ENCODE measurements at regions not wholly inside any gene's neighbourhood (a gene's known extent, or its start where the extent isn't known, plus 50 kb on each side); places are given as distances from the start of the nearest gene placed in this dataset.
"Not testable (repeated sequence)": the region's sequence is repeated elsewhere in the genome, so short reads cannot be mapped to it uniquely, and the experiment has no call there.

DNA sequence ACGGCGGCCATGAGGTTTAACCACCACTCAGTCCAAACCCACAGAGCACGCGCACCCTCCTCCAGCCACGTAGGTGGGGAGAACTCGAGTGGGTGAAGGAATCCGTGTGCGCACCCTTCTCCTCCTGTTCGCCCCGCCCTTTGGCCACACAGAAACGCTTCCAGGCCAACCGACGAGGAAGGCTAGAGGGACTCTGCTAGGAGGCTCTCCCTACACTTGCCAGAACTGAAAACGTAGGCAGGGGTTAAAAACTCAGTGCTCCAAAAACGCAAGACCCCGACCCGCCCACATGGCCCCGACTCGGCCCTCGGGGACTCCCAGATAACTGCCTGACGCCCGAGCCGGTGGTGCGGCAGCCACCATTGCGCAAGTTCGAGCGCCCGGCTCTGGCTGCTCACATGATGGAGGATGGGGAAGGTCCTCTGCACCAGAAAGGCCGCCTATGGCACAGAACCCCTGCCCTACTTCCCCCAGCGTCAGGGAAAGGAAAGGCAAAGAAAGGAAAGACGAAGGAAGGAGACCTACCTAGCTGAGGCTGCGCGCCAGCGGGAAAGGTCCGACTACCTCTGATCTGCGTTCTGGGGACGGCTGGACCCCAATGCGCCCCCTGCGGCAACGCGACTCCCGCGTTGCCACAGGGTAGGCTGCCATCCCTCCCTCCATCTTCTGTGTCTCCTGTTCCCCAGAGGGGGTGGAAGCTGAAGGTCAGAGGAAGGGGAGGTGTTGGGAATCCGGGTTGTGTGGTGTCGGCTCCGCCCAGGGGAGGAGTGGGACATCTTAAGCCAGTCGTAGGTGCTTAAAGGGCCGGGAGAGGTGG, 201.9 kb upstream of the AGTR2 start:
- DNase-seq (ENCODE audit: low spot score), result peak; percentile 26

DNA sequence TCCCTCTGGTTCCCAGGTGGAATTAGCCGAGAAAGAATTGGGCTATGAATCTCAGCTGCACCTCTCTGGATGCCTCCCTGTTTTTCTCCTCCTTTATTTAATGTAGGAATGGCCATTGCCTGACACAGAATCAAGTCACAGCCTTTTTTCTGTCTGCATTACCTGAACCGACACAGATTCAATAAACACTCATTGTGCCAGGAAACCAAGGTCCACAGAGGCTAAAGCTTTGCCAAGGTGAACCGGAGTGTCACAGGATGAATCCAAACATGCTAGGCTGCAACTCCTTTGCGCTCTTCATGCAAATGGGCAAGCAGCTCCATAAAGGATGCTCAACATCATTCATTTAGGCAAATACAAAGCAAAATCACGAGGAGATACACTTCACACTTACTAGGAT, 199.8 kb upstream of the AGTR2 start:
- DNase-seq (ENCODE audit: low spot score), result no peak

DNA sequence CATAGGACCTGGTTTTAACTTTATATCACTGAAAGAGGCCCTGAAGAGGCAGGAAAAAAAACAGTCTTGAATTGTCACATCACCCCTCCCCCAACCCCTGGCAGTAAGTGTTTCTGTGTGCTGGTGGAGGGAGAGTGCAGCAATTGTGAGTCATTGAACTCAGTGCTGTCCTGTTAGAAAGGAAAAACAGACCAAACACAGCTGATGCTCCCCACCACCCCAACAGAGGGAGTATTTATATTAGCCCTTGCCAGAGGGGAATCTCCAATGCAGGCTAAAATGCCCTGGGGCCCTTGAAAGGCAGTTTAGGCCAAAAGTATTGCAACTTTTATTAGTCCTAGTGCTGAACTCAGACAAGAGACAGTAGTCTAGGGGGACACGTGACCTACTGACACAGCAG, 197.8 kb upstream of the AGTR2 start:
- DNase-seq (ENCODE audit: low spot score), result no peak

DNA sequence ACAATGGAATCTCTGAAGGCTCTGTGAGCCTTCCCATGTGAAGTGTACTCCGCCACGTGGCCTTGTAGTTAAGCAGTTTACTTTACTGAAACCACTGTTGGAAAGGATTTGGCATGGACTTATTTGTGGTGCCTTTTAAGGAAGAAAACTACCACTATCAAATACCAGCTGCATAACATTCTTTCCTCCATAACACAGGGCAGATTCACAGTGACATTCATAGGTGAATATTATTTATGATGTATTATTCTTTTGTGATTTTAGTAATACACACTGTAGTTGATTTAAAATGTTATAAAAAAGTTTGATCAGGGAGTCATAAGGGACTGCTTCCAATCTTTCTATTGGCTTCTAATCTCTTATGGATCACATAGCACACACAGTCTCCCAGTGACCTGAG, 192.5 kb upstream of the AGTR2 start:
- no peak for DNase-seq (ENCODE audit: low spot score)

DNA sequence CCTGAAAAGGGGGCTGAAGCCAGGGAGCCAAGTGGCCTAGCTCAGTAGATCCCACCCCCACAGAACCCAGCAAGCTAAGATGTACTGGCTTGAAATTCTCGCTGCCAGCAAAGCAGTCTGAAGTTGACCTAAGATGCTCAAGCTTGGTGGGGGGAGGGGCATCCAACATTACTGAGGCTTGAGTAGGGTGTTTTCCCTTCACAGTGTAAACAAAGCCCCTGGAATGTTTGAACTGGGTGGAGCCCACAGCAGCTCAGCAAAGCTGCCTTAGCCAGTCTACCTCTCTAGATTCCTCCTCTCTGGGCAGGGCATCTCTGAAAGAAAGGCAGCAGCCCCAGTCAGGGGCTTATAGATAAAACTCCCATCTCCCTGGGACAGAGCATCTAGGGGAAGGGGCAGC, 187.4 kb upstream of the AGTR2 start:
- not testable (repeated sequence) for DNase-seq (ENCODE audit: low spot score)

DNA sequence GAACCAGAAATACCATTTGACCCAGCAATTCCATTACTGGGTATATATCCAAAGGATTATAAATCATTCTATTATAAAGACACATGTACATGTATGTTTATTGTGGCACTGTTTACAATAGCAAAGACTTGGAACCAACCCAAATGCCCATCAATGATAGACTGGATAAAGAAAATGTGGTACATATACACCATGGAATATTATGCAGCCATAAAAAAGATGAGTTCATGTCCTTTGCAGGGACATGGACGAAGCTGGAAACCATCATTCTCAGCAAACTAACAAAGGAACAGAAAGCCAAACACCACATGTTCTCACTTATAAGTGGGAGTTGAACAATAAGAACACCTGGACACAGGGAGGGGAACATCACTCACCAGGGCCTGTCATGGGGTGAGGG, 183.1 kb upstream of the AGTR2 start:
- not testable (repeated sequence) for DNase-seq (ENCODE audit: low spot score)

DNA sequence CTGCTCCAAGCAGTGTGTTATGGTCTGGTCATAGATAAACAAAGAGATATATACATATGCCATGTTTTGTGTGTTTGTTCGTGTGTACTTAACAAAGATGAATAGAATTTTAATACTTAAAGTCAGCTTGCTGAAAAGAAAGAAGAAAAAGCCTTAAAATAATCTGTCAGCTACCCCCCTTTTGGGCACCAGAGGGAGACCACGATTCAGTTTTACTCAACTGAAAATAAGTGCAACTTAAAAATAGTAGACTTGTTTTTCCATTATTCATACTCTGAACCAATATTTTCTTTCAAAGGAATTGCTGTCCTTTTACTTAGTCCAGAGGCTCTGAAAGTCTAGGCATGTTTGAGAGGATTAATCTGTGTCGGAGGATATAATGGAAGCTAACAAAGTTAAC, 181.7 kb upstream of the AGTR2 start:
- DNase-seq (ENCODE audit: low spot score), result no peak

DNA sequence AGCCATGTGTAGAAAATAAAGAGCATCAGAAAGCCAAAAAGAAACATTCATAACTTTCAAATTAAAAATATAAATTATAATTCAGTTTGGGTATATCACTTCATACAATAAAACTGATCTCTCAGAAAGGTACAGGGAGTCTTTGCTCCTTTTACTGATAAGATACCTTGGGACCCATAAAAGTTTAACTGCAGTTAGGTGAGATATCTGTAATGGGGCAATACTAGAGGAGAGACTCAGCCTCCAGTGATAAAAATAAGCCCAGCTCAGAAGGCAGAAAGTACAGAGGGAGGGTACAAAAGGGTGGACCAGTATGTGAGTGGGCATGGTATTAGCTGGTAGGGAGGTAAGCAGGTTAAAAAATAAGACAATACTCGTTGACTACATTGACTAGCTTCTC, 180.9 kb upstream of the AGTR2 start:
- no peak for DNase-seq (ENCODE audit: low spot score)

DNA sequence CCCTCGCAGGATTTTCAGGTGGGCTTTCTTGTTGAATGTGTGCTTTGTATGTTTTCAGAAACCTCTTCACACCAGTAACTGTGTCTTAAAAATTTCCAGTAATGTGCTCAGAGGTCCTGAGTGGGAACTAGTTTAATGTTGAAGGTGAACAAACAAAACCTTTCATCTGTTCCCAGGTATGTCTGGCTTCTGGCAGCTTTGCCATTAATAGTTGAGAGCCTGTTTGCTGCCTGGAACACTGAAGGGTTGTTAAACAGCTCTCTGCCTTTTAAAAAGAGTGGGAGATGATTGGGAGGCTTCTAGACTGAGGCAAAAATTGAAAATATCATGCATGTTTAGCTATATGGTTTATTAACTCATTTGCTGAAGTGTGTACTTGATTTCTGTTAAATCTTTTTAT, 161.2 kb upstream of the AGTR2 start:
- no peak for DNase-seq (ENCODE audit: low spot score)

DNA sequence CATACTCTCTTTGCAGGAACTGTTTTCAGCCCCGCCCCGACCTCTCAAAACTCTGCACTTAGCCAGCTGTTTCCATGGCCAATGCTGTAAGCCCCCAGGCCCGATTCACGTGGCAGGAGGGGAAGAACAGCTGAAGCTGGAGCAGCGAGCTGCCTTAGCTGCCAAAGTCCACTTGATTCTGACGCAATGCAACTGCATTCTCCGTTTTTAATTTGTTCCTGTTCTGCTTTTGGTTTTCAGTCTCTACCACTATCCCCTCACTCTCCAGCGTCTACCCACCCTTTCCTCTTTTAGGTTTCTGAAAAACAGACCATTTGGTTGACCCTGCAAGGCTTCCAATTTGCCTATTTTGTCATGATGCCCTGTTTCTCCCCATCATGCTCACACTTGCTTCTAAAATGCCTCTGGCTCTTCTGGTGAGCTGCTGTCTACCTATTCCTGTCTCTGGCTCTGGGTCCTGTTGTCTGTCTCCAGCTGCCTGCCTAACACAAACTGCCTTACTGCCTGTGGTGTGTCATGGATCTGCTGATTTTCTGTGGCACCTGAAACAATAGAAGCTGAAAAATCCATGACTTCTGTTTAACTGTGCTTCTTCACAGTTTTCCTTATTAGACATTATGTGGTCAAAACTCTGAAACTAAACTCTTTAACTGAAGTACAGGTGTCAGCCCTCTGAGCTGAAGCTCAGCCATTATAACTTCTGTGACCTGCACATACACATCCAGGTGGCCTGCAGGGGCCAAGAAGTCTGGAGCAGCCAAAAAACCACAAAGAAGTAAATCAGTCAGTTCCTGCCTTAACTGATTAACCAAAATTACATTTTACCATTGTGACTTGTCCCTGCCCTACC, 160.5 kb upstream of the AGTR2 start:
- no peak for DNase-seq (ENCODE audit: low spot score)

DNA sequence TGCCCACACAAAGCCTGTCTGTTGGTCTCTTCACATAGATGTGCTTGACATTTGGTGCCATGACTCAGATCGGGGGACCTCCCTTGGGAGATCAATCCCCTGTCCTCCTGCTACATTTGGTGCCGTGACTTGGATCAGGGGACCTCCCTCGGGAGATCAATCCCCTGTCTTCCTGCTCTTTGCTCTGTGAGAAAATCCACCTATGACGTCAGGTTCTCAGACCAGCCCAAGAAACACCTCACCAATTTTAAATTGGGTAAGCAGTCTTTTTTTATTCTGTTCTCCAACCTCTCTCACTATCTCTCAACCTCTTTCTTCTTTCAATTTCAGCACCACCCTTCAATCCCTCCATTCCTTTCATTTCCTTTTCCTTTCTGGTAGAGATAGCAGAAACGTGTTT, 159.6 kb upstream of the AGTR2 start:
- DNase-seq (ENCODE audit: low spot score), result no peak

DNA sequence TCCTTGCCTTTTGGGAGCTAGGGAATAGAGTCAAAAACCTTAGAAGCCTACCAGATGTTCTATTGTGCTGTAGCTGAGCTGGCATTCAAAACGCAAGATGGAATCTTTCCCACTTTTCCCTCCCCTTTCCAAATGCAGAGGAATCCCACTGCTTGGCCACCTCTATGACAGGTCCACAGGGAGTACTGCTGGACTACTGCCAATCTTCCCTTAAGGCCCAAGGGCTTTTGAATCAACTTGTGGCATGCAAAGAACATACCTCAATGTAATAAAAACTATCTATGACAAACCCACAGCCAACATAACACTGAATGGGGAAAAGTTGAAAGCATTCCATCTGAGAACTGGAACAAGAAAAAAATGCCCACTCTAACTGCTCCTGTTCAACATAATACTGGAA, 139.2 kb upstream of the AGTR2 start:
- no peak for DNase-seq (ENCODE audit: low spot score)
